ENCODE measurements at regions not wholly inside any gene's neighbourhood (a gene's known extent, or its start where the extent isn't known, plus 50 kb on each side); places are given as distances from the start of the nearest gene placed in this dataset.
A peak's percentile ranks its signal among the peaks of the same experiment; 100 is the strongest.

- H3K36me3 ChIP-seq (ENCODE audit: control insufficient read depth, insufficient read depth, low read length), result no peaks in the 10 kb centered on the region
- TF ChIP-seq CTCF (IDR thresholded peaks at IDR 0.05; ENCODE audit: insufficient read depth, low read length, poor library complexity, severe bottlenecking), result no peak
- no peak overlapping the region for H3K4me3 ChIP-seq (replicated peaks; ENCODE audit: low read depth, low read length)
- no peak for DNase-seq (ENCODE audit: extremely low read depth, insufficient read length)
- no peaks in the 10 kb centered on the region for H3K27me3 ChIP-seq (replicated peaks; ENCODE audit: control insufficient read depth, insufficient read depth, low read length)
Measured at GRCh38 chrX:51798701-51799100, 55.5 kb downstream of the GSPT2 start.

GRCh38 chrX:51802917-51803688, 59.9 kb downstream of the GSPT2 start:
- peak overlapping the region; percentile 61 for H3K4me3 ChIP-seq (replicated peaks; ENCODE audit: low read depth, low read length)
- no peaks in the 10 kb centered on the region for H3K27me3 ChIP-seq (replicated peaks; ENCODE audit: control insufficient read depth, insufficient read depth, low read length)
- peak; percentile 49 for DNase-seq (ENCODE audit: extremely low read depth, insufficient read length)
- TF ChIP-seq CTCF (IDR thresholded peaks at IDR 0.05; ENCODE audit: insufficient read depth, low read length, poor library complexity, severe bottlenecking), result peak; percentile 55
- no peaks in the 10 kb centered on the region for H3K36me3 ChIP-seq (ENCODE audit: control insufficient read depth, insufficient read depth, low read length)

GRCh38 chrX:51803833-51804232, 60.6 kb downstream of the GSPT2 start:
- peak overlapping the region; percentile 61 for H3K4me3 ChIP-seq (replicated peaks; ENCODE audit: low read depth, low read length)
- no peaks in the 10 kb centered on the region for H3K36me3 ChIP-seq (ENCODE audit: control insufficient read depth, insufficient read depth, low read length)
- H3K27me3 ChIP-seq (replicated peaks; ENCODE audit: control insufficient read depth, insufficient read depth, low read length), result no peaks in the 10 kb centered on the region
- no peak for TF ChIP-seq CTCF (IDR thresholded peaks at IDR 0.05; ENCODE audit: insufficient read depth, low read length, poor library complexity, severe bottlenecking)
- DNase-seq (ENCODE audit: extremely low read depth, insufficient read length), result no peak

GRCh38 chrX:51804741-51805140, 61.5 kb downstream of the GSPT2 start:
- H3K36me3 ChIP-seq (ENCODE audit: control insufficient read depth, insufficient read depth, low read length), result no peaks in the 10 kb centered on the region

GRCh38 chrX:51813886-51814460, 70.7 kb downstream of the GSPT2 start:
- TF ChIP-seq CTCF (IDR thresholded peaks at IDR 0.05; ENCODE audit: insufficient read depth, low read length, poor library complexity, severe bottlenecking), result no peak
- no peaks in the 10 kb centered on the region for H3K36me3 ChIP-seq (ENCODE audit: control insufficient read depth, insufficient read depth, low read length)
- no peak for DNase-seq (ENCODE audit: extremely low read depth, insufficient read length)
- no peaks in the 10 kb centered on the region for H3K27me3 ChIP-seq (replicated peaks; ENCODE audit: control insufficient read depth, insufficient read depth, low read length)
- no peak overlapping the region for H3K4me3 ChIP-seq (replicated peaks; ENCODE audit: low read depth, low read length)

More at GRCh38 chrX:51804741-51805140, 61.5 kb downstream of the GSPT2 start:
- Histone ChIP-seq H3K4me3 (replicated peaks; ENCODE audit: low read depth, low read length) (no peak overlapping the region), H3K27me3 (replicated peaks; ENCODE audit: control insufficient read depth, insufficient read depth, low read length) (no peaks in the 10 kb centered on the region)
- TF ChIP-seq CTCF (IDR thresholded peaks at IDR 0.05; ENCODE audit: insufficient read depth, low read length, poor library complexity, severe bottlenecking), result no peak
- no peak for DNase-seq (ENCODE audit: extremely low read depth, insufficient read length)

Measured in GM06990 (cell line).